Upper lobe of left lung (tissue), 4 donors: ENCODE measurements at regions not wholly inside any gene's neighbourhood (a gene's known extent, or its start where the extent isn't known, plus 50 kb on each side); places are given as distances from the start of the nearest gene placed in this dataset.
"Not testable (repeated sequence)": the region's sequence is repeated elsewhere in the genome, so short reads cannot be mapped to it uniquely, and the experiment has no call there.

Source experiments
- POLR2A ChIP-seq, 4 donors: fragments of 450-650 bp; IDR thresholded peaks; one replicate each; pipeline ENCODE4 v1.5.1; 2016 to 2017; ENCODE audit warnings: antibody characterized with exemption in 4 of 4, mild to moderate bottlenecking in 2 of 4
- POLR2AphosphoS5 ChIP-seq, 2 donors: sonication (generic); formaldehyde crosslinking; IDR thresholded peaks; one replicate each; pipeline ENCODE4 v1.5.1; 2017; ENCODE audit warnings: antibody characterized with exemption in 2 of 2

DNA sequence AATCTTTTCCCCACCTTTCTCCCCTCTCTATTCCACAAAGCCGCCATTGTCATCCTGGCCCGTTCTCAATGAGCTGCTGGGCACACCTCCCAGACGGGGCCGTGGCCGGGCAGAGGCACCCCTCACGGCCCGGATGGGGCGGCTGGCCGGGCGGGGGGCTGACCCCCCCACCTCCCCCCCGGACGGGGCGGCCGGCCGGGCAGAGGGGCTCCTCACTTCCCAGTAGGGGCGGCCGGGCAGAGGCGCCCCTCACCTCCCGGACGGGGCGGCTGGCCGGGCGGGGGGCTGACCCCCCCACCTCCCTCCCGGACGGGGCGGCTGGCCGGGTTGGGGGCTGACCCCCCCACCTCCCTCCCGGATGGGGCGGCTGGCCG is 85.6 kb downstream of the OR2B2 start:
- not testable (repeated sequence) for TF ChIP-seq POLR2A, POLR2AphosphoS5 (IDR thresholded peaks at IDR 0.05)
